ENCODE measurements at regions not wholly inside any gene's neighbourhood (a gene's known extent, or its start where the extent isn't known, plus 50 kb on each side); places are given as distances from the start of the nearest gene placed in this dataset.

DNA sequence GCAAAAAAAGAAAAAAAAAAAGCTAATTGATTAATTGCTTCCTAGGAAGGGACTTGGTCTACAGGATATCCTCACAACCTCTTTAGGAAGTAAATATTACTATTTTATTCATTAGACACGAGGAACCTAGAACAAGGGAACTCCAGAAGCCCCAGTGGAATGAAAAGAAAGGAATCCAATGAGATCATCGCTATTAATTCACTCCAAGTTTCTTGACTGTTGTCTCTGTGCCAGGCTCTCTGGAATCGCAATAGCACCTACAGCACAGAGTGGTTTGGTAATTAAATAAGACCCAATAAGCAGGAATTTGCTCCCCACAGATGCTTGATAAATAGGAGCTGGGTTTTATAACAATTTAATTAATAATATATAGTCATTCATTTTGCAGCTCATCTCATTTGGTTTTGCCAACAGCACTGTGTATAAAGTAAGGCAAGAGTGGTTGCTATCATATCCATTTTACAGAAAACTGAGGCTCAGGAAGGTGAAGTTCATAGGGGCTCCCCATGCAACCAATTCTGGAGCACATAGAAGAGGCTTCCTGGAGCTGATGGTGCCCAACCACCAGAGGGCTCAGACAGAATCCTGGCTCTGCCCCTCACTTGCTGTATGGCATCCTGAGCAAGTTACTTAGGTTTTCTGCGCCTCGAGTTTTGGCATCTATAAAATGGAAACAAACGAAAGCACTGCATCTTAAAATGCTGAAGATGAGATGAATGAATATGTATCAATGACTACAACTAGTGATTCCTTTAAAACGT, 420.2 kb downstream of the MED13L start:
- no peak for DNase-seq (ENCODE audit: low read depth)
- H3K4me3 ChIP-seq (ENCODE audit: low read depth, low read length) = no peak overlapping the region
- TF ChIP-seq, protein P1, sequence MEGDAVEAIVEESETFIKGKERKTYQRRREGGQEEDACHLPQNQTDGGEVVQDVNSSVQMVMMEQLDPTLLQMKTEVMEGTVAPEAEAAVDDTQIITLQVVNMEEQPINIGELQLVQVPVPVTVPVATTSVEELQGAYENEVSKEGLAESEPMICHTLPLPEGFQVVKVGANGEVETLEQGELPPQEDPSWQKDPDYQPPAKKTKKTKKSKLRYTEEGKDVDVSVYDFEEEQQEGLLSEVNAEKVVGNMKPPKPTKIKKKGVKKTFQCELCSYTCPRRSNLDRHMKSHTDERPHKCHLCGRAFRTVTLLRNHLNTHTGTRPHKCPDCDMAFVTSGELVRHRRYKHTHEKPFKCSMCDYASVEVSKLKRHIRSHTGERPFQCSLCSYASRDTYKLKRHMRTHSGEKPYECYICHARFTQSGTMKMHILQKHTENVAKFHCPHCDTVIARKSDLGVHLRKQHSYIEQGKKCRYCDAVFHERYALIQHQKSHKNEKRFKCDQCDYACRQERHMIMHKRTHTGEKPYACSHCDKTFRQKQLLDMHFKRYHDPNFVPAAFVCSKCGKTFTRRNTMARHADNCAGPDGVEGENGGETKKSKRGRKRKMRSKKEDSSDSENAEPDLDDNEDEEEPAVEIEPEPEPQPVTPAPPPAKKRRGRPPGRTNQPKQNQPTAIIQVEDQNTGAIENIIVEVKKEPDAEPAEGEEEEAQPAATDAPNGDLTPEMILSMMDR (IDR thresholded peaks at IDR 0.05; ENCODE audit: low read depth, low read length) = peak; percentile 17
- TF ChIP-seq, protein P2, sequence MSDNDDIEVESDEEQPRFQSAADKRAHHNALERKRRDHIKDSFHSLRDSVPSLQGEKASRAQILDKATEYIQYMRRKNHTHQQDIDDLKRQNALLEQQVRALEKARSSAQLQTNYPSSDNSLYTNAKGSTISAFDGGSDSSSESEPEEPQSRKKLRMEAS (IDR thresholded peaks at IDR 0.05; ENCODE audit: low read depth, low read length) = no peak

DNA sequence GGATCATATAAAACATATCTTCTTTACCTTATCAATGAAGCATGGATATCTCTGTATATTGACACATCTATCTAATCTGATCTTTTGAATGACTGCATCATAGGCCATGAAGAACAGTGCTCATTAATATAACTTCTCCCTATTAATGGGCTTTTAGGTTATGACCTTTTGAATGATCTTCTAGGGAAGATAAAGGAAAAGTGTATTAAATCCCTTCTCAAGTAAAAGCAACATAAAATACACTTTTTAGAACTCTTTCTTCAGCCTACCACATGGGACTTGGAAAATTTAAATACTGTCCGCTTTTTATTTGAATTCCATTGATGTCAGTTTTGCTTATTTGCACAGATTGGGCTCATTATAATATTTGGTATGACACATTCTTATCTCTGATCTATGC, 425.4 kb downstream of the MED13L start:
- TF ChIP-seq, protein P1 (IDR thresholded peaks at IDR 0.05; ENCODE audit: low read depth, low read length) = no peak
- TF ChIP-seq POLR2A (IDR thresholded peaks at IDR 0.05; ENCODE audit: extremely low read depth, insufficient read length) = no peak
- no peak for TF ChIP-seq MYC (IDR thresholded peaks at IDR 0.05; ENCODE audit: low read depth, low read length)
- TF ChIP-seq, protein P2 (IDR thresholded peaks at IDR 0.05; ENCODE audit: low read depth, low read length) = no peak
- no peak for DNase-seq (ENCODE audit: low read depth)
- H3K4me3 ChIP-seq (ENCODE audit: low read depth, low read length) = no peak overlapping the region

DNA sequence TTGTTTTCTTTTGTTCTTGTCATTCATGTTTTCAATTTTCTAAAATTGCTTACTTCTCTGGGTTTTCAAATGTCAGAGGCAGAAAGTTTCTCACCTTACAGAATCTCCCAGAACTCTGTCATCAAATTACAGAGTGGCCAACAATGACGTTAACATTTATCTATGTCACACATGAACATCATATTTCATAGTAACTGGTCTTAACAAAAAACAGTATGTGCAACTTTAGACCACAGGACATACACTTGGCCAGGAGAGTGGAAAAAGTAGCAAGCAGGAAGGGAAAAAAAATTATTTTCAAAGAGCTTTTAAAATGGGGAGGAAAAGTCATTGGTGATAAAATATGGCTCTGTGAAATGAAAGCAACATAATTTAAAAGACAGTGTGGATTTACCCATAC, 426.5 kb downstream of the MED13L start:
- H3K4me3 ChIP-seq (ENCODE audit: low read depth, low read length) = no peak overlapping the region
- DNase-seq (ENCODE audit: low read depth) = no peak
- TF ChIP-seq MYC (IDR thresholded peaks at IDR 0.05; ENCODE audit: low read depth, low read length) (no peak), POLR2A (IDR thresholded peaks at IDR 0.05; ENCODE audit: extremely low read depth, insufficient read length) (no peak)
- TF ChIP-seq, protein P1 (IDR thresholded peaks at IDR 0.05; ENCODE audit: low read depth, low read length) = no peak
- TF ChIP-seq, protein P2 (IDR thresholded peaks at IDR 0.05; ENCODE audit: low read depth, low read length) = no peak

DNA sequence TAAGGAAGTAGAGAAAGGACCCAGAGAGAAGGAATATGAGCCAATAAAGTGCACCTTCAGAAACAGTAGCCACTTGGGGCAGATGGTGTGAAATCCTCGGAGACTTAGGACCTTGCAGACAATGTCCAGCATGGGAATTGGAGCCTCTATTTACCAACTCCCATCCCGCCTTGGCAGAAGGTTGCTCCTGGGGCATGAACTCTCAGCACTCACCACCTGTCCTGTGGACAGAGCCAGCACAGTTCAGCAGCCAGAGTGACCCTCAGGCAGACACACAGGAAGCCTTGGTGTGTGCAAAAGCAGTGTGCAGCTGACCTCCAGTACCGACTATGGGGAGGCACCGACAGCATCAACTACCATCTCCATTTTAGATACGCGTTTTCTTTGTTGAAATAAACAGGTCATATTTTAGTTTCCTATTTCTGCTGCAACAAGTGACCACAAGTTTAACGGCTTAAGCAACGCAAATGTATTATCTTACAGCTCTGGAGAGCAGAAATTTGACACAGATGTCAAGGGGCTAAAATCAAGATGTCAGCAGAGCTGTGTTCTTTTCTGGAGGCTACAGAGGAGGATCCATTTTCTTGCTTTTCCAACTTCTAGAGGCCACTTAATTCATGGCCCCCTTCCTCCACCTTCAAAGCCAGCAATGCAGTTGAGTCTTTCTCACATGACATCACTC, 428.1 kb downstream of the MED13L start:
- TF ChIP-seq, protein P1 (IDR thresholded peaks at IDR 0.05; ENCODE audit: low read depth, low read length) = no peak
- TF ChIP-seq MYC (IDR thresholded peaks at IDR 0.05; ENCODE audit: low read depth, low read length) (no peak), POLR2A (IDR thresholded peaks at IDR 0.05; ENCODE audit: extremely low read depth, insufficient read length) (no peak)
- TF ChIP-seq, protein P2 (IDR thresholded peaks at IDR 0.05; ENCODE audit: low read depth, low read length) = no peak
- no peak overlapping the region for H3K4me3 ChIP-seq (ENCODE audit: low read depth, low read length)
- no peak for DNase-seq (ENCODE audit: low read depth)

DNA sequence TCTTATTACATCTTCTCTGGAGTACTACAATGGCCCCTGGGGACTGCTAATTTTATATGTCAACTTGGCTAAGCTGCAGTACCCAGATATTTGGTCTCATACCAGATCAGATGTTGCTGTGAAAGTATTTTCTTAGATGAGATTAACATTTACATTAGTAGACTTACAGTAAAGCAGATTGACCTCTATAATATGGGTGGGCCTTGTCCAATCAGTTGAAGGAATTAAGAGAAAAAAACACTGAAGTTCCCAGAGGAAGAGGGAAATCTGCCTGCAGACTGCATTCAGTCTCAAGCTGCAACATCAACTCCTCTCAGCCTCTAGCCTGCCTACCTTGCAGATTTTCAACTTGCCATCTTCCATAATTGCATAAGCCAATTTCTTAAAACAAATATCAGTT, 430.1 kb downstream of the MED13L start:
- H3K4me3 ChIP-seq (ENCODE audit: low read depth, low read length) = no peak overlapping the region
- TF ChIP-seq POLR2A (IDR thresholded peaks at IDR 0.05; ENCODE audit: extremely low read depth, insufficient read length) = no peak
- TF ChIP-seq, protein P1 (IDR thresholded peaks at IDR 0.05; ENCODE audit: low read depth, low read length) = no peak
- TF ChIP-seq MYC (IDR thresholded peaks at IDR 0.05; ENCODE audit: low read depth, low read length) = no peak
- TF ChIP-seq, protein P2 (IDR thresholded peaks at IDR 0.05; ENCODE audit: low read depth, low read length) = no peak
- DNase-seq (ENCODE audit: low read depth) = no peak
